PC-9 (cell line): ENCODE measurements at regions not wholly inside any gene's neighbourhood (a gene's known extent, or its start where the extent isn't known, plus 50 kb on each side); places are given as distances from the start of the nearest gene placed in this dataset.

ENCODE experiments used
- BruUV-seq: library from RNA; stranded (reverse); fragments of 400-500 nt; replicated peaks from 2 replicates; lab custom pipeline; 2021; lab: Mats Ljungman, UMichigan
- CTCF ChIA-PET: fragments of 300-600 bp; sonication (Branson Sonifier 250); formaldehyde crosslinking; loops from one replicate; lab custom pipeline; 2022; ENCODE audit warnings: antibody characterized with exemption; lab: Charles Lee
- POLR2A ChIA-PET: fragments of 300-600 bp; sonication (Branson Sonifier 250); formaldehyde crosslinking; loops from one replicate; lab custom pipeline; 2022; ENCODE audit warnings: antibody characterized with exemption; ENCODE audit not compliant: unreplicated experiment; lab: Charles Lee
- DNase-seq, 2 experiments: peaks; one replicate each; pipeline versions ENCODE4 v3.0.0 to v3.0.0-alpha.2; 2015 to 2022; ENCODE audit warnings: mixed read lengths in 1 of 2
- H2AFZ ChIP-seq: fragments of 200-600 bp; sonication (generic); 2 replicates; pipeline ENCODE4 v1.8.1; 2017; ENCODE audit warnings: antibody characterized with exemption
- H3F3A ChIP-seq: fragments of 200-600 bp; sonication (generic); 2 replicates; pipeline ENCODE4 v1.8.1; 2017; ENCODE audit warnings: antibody characterized with exemption, mild to moderate bottlenecking, low read depth; ENCODE audit not compliant: insufficient read depth
- H3K27ac ChIP-seq: fragments of 200-600 bp; sonication (generic); 2 replicates; pipeline ENCODE4 v1.6.1; 2016; ENCODE audit warnings: mixed run types
- H3K27me3 ChIP-seq: fragments of 200-600 bp; sonication (generic); 2 replicates; pipeline ENCODE4 v1.6.1; 2016; ENCODE audit warnings: low read depth, mixed run types; ENCODE audit not compliant: insufficient read depth
- H3K36me3 ChIP-seq: fragments of 200-600 bp; sonication (generic); 2 replicates; pipeline ENCODE4 v1.6.1; 2016; ENCODE audit warnings: low read depth, mixed run types
- H3K4me1 ChIP-seq: fragments of 200-600 bp; sonication (generic); replicated peaks from 2 replicates; pipeline ENCODE4 v1.6.1; 2016; ENCODE audit warnings: mixed run types; ENCODE audit not compliant: insufficient read depth
- H3K4me2 ChIP-seq: fragments of 200-600 bp; sonication (generic); 2 replicates; pipeline ENCODE4 v1.6.1; 2017; ENCODE audit warnings: mixed run types
- H3K4me3 ChIP-seq: fragments of 200-600 bp; sonication (generic); 2 replicates; pipeline ENCODE4 v1.6.1; 2016; ENCODE audit warnings: mixed run types
- H3K79me2 ChIP-seq: fragments of 200-600 bp; sonication (generic); 2 replicates; pipeline ENCODE4 v1.6.1; 2017; ENCODE audit warnings: low read depth, mixed run types
- H3K9me2 ChIP-seq: fragments of 200-600 bp; sonication (generic); 2 replicates; pipeline ENCODE4 v1.8.1; 2017; ENCODE audit warnings: mild to moderate bottlenecking; ENCODE audit not compliant: insufficient read depth
- H3K9me3 ChIP-seq: fragments of 200-600 bp; sonication (generic); 2 replicates; pipeline ENCODE4 v1.8.1; 2016; ENCODE audit warnings: low read depth; ENCODE audit not compliant: insufficient read depth
- H4K20me1 ChIP-seq: fragments of 200-600 bp; sonication (generic); 2 replicates; pipeline ENCODE4 v1.8.1; 2017; ENCODE audit not compliant: insufficient read depth
- EZH2 ChIP-seq: fragments of 200-600 bp; sonication (generic); IDR thresholded peaks from 2 replicates; pipeline ENCODE4 v1.8.0; 2017; ENCODE audit warnings: antibody characterized with exemption, low read depth
- intact Hi-C: fragments of 100-400 bp; cut with micrococcal nuclease; formaldehyde crosslinking; loops from one replicate; pipeline ENCODE4 v1.10.0; 2022; ENCODE audit not compliant: unreplicated experiment
- TF ChIP-seq, protein P1 (sequence below): fragments of 200-600 bp; sonication (generic); conservative IDR thresholded peaks from 2 replicates; pipeline ENCODE4 v1.6.1; 2017; ENCODE audit warnings: mixed run types, antibody characterized with exemption, mild to moderate bottlenecking, moderate library complexity

DNA sequence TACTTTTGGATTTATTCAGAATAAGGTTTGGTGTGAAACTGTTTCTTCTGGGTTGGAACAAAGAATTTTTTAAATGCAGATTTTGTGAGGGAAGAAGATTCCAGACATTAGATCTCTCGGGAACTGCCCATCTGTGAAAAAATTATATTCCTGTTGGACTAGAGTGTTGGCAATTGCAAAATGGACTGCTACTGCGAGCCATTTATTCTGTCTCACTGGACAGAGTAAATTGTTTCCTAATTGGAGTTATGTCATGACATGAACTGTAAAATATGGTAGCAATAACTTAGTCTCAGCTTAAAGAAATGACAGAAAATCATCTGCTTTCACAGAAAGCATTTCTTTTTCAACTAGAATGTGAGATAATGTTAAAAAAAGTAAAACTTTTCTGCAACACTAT, 86.0 kb upstream of the MYCBP2 start:
- no peak overlapping the region for H3K4me2 ChIP-seq
- H3K9me2 ChIP-seq = no peaks in the 10 kb centered on the region
- H3K4me3 ChIP-seq = no peak overlapping the region
- H3K4me1 ChIP-seq = peaks cover 6% of the 10 kb centered on the region; the same call in 1 of the 2 replicates
- ChIA-PET POLR2A (no interaction called here), CTCF (no interaction called here)
- no peaks in the 10 kb centered on the region for H3K9me3 ChIP-seq
- DNase-seq = no peak
- no peak overlapping the region for H3K27ac ChIP-seq
- H3F3A ChIP-seq = no peaks in the 10 kb centered on the region
- H2AFZ ChIP-seq = no peak overlapping the region
- intact Hi-C loops = no loop called here
- TF ChIP-seq EZH2 = no peak
- TF ChIP-seq, protein P1, sequence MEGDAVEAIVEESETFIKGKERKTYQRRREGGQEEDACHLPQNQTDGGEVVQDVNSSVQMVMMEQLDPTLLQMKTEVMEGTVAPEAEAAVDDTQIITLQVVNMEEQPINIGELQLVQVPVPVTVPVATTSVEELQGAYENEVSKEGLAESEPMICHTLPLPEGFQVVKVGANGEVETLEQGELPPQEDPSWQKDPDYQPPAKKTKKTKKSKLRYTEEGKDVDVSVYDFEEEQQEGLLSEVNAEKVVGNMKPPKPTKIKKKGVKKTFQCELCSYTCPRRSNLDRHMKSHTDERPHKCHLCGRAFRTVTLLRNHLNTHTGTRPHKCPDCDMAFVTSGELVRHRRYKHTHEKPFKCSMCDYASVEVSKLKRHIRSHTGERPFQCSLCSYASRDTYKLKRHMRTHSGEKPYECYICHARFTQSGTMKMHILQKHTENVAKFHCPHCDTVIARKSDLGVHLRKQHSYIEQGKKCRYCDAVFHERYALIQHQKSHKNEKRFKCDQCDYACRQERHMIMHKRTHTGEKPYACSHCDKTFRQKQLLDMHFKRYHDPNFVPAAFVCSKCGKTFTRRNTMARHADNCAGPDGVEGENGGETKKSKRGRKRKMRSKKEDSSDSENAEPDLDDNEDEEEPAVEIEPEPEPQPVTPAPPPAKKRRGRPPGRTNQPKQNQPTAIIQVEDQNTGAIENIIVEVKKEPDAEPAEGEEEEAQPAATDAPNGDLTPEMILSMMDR = no peak
- no peaks in the 10 kb centered on the region for H4K20me1 ChIP-seq
- BruUV-seq = no TSS peak
- no peaks in the 10 kb centered on the region for H3K79me2 ChIP-seq
- no peaks in the 10 kb centered on the region for H3K36me3 ChIP-seq
- H3K27me3 ChIP-seq = no peaks in the 10 kb centered on the region

DNA sequence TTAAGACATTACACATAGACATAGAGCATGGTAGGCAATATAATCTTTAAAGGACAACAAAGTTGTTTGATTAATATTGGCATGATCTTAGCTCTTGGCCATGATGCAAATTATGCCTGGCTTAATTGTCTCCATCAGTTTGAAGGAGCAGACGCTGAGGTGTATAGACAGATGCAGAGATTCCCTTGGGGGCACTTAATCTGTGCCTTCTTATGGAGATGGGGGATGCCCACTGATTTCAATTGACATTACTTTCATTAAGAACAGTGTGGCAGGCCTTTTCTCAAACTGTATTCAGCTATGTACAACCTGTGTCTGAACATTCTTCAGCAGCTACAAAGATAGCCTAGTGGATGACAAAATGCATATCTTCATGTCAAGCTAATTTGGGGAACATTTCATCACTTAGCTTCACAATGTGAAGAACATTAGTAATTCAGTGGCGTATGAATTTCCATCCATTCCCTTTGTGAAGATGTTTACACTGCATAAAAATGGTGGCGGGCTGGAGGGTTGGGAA, 85.3 kb upstream of the MYCBP2 start:
- no peaks in the 10 kb centered on the region for H3K79me2 ChIP-seq
- no peaks in the 10 kb centered on the region for H3K4me1 ChIP-seq
- H4K20me1 ChIP-seq = no peaks in the 10 kb centered on the region
- H3K9me3 ChIP-seq = no peaks in the 10 kb centered on the region
- no TSS peak for BruUV-seq
- no peaks in the 10 kb centered on the region for H3K9me2 ChIP-seq
- H3K4me2 ChIP-seq = no peak overlapping the region
- no peak for DNase-seq
- ChIA-PET CTCF (no interaction called here), POLR2A (no interaction called here)
- H3F3A ChIP-seq = no peaks in the 10 kb centered on the region
- H3K4me3 ChIP-seq = no peak overlapping the region
- no peaks in the 10 kb centered on the region for H3K27me3 ChIP-seq
- intact Hi-C loops = no loop called here
- no peaks in the 10 kb centered on the region for H3K36me3 ChIP-seq
- TF ChIP-seq EZH2 = no peak
- TF ChIP-seq, protein P1 = no peak
- no peak overlapping the region for H2AFZ ChIP-seq
- H3K27ac ChIP-seq = no peak overlapping the region

DNA sequence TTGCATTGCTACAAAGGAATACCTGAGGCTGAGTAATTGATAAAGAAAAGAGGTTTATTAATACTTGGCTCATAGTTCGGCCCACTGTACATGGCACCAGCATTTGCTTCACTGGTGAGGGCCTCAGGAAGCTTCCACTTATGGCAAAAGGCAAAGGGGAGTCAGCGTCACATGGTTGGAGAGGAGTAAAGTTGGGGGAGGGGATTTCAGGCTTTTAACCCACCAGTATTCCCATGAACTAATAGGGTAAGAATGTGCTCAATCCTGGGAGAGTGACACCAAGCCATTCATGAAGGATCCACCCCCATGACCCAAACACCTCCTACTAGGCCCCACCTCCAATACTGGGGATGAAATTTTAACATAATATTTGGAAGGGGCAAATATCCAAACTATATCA, 82.5 kb upstream of the MYCBP2 start:
- H3F3A ChIP-seq = no peaks in the 10 kb centered on the region
- no peak for DNase-seq
- BruUV-seq = no TSS peak
- no peaks in the 10 kb centered on the region for H4K20me1 ChIP-seq
- no peak overlapping the region for H3K27ac ChIP-seq
- H3K4me1 ChIP-seq = no peaks in the 10 kb centered on the region
- ChIA-PET POLR2A (no interaction called here), CTCF (no interaction called here)
- H3K9me3 ChIP-seq = no peaks in the 10 kb centered on the region
- no peaks in the 10 kb centered on the region for H3K9me2 ChIP-seq
- no peaks in the 10 kb centered on the region for H3K79me2 ChIP-seq
- no peaks in the 10 kb centered on the region for H3K36me3 ChIP-seq
- intact Hi-C loops = no loop called here
- no peaks in the 10 kb centered on the region for H3K27me3 ChIP-seq
- H2AFZ ChIP-seq = no peak overlapping the region
- no peak overlapping the region for H3K4me3 ChIP-seq
- no peak overlapping the region for H3K4me2 ChIP-seq
- no peak for TF ChIP-seq EZH2
- TF ChIP-seq, protein P1 = no peak
